PFSK-1 (cell line): ENCODE measurements at regions not wholly inside any gene's neighbourhood (a gene's known extent, or its start where the extent isn't known, plus 50 kb on each side); places are given as distances from the start of the nearest gene placed in this dataset.

Experiments
- FOXP2 ChIP-seq: optimal IDR thresholded peaks from 2 replicates; pipeline ENCODE3; 2011; ENCODE audit warnings: borderline replicate concordance, control low read depth, inconsistent platforms; ENCODE audit not compliant: insufficient read depth; ENCODE audit errors: extremely low read length, extremely low read depth
- POLR2AphosphoS5 ChIP-seq: IDR thresholded peaks from 2 replicates; pipeline ENCODE4 v1.6.1; 2012; ENCODE audit warnings: low read depth, mild to moderate bottlenecking, control low read depth, low read length, moderate library complexity
- SIN3A ChIP-seq: IDR thresholded peaks from 2 replicates; pipeline ENCODE4 v1.6.1; 2012; ENCODE audit warnings: mild to moderate bottlenecking, low read length, moderate library complexity, borderline replicate concordance; ENCODE audit not compliant: insufficient read depth
- TAF1 ChIP-seq: IDR thresholded peaks from 2 replicates; pipeline ENCODE4 v1.6.1; 2012; ENCODE audit warnings: low read length, control low read depth, borderline replicate concordance; ENCODE audit not compliant: insufficient read depth
- TF ChIP-seq, protein P1 (sequence below), 2 experiments: IDR thresholded peaks; 2 replicates each; pipeline versions ENCODE4 v1.6.1 to v1.8.0; 2011 to 2012; ENCODE audit warnings: low read depth in 2 of 2, low read length in 2 of 2, control low read depth in 1 of 2, inconsistent platforms in 1 of 2, mild to moderate bottlenecking in 1 of 2, moderate library complexity in 1 of 2; ENCODE audit not compliant: insufficient read depth in 1 of 2

- TF ChIP-seq, protein P1, sequence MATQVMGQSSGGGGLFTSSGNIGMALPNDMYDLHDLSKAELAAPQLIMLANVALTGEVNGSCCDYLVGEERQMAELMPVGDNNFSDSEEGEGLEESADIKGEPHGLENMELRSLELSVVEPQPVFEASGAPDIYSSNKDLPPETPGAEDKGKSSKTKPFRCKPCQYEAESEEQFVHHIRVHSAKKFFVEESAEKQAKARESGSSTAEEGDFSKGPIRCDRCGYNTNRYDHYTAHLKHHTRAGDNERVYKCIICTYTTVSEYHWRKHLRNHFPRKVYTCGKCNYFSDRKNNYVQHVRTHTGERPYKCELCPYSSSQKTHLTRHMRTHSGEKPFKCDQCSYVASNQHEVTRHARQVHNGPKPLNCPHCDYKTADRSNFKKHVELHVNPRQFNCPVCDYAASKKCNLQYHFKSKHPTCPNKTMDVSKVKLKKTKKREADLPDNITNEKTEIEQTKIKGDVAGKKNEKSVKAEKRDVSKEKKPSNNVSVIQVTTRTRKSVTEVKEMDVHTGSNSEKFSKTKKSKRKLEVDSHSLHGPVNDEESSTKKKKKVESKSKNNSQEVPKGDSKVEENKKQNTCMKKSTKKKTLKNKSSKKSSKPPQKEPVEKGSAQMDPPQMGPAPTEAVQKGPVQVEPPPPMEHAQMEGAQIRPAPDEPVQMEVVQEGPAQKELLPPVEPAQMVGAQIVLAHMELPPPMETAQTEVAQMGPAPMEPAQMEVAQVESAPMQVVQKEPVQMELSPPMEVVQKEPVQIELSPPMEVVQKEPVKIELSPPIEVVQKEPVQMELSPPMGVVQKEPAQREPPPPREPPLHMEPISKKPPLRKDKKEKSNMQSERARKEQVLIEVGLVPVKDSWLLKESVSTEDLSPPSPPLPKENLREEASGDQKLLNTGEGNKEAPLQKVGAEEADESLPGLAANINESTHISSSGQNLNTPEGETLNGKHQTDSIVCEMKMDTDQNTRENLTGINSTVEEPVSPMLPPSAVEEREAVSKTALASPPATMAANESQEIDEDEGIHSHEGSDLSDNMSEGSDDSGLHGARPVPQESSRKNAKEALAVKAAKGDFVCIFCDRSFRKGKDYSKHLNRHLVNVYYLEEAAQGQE (IDR thresholded peaks at IDR 0.05; ENCODE audit: insufficient read depth in 1 of 2, low read depth in 2 of 2, low read length in 2 of 2) = no peak
- TF ChIP-seq POLR2AphosphoS5 (no peak), FOXP2 (no peak), SIN3A (no peak), TAF1 (no peak)
Measured at GRCh38 chr2:38436227-38436664, 59.2 kb upstream of the ATL2 start.

- TF ChIP-seq POLR2AphosphoS5 = no peak
- TF ChIP-seq, protein P1 (IDR thresholded peaks at IDR 0.05; ENCODE audit: insufficient read depth in 1 of 2, low read depth in 2 of 2, low read length in 2 of 2) = no peak
- no peak for TF ChIP-seq TAF1
- TF ChIP-seq FOXP2 = no peak
- no peak for TF ChIP-seq SIN3A
Measured at GRCh38 chr2:38435775-38436174, 58.7 kb upstream of the ATL2 start.

GRCh38 chr2:38434595-38434994, 57.5 kb upstream of the ATL2 start:
- TF ChIP-seq, protein P1 (IDR thresholded peaks at IDR 0.05; ENCODE audit: insufficient read depth in 1 of 2, low read depth in 2 of 2, low read length in 2 of 2) = no peak
- TF ChIP-seq FOXP2 (no peak), POLR2AphosphoS5 (no peak), TAF1 (no peak)

- TF ChIP-seq TAF1 (no peak), POLR2AphosphoS5 (no peak), FOXP2 (no peak), SIN3A (no peak)
- TF ChIP-seq, protein P1 (IDR thresholded peaks at IDR 0.05; ENCODE audit: insufficient read depth in 1 of 2, low read depth in 2 of 2, low read length in 2 of 2) = no peak
Measured at GRCh38 chr2:38433607-38433975, 56.5 kb upstream of the ATL2 start.

DNA sequence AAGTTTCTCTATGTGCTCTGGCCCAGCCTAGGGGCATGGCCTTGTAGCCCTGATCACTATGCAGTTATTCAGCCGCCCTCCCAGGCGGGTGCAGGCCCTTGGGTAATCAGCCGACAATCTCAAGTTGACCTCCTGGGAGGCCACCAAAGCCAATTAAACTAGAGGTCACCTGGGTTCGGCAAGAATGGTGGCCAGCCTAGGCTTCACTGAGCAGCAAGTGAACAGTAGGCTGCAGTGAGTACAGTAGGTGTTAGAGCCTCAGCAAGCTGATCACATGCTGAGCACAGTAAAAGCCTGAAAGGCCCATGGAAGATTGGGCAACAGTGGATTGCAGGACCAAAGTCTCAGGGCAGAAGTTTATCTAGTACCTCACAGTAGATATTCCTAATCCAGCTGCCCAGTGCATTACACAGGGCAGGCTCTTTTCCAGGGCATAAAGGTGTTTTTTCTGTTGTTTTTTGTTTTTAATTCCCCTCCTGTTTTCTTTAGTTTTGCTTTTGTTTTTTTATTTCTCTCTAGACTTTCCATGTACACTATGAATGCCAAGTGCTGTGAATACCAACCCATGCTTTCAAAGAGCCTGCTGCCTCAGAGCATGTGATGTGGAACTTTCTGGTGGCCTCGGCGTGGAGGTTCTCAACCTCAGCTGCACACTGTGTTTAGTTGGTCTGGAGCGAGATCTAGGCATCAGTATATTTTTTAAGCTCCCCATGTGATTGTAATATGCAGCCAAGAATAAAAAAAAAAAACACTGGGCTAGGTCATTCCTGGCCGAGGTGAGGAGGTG, 55.9 kb upstream of the ATL2 start:
- TF ChIP-seq FOXP2 (no peak), TAF1 (no peak), SIN3A (no peak), POLR2AphosphoS5 (no peak)
- TF ChIP-seq, protein P1 (IDR thresholded peaks at IDR 0.05; ENCODE audit: insufficient read depth in 1 of 2, low read depth in 2 of 2, low read length in 2 of 2) = no peak
